ENCODE measurements at regions not wholly inside any gene's neighbourhood (a gene's known extent, or its start where the extent isn't known, plus 50 kb on each side); places are given as distances from the start of the nearest gene placed in this dataset.

DNA sequence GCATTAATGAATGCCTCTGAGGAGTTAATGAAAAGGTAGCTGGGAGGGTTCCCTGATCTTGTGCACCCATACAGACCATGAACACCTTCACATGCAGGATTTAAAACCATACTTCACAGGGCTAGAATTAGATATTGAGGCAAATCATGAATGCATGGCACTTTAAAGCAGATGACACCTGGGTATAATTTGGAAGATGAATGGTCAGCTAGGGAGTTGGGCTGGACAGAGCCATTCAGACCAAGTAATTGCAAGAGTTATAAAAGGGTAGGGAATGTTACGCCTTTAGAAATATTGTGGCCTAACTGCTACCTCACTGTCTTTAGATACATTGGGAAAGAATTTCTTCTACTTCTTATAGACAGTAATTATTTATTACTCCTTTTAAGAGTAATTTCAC, 89.1 kb upstream of the ZNF827 start:
- no peaks in the 10 kb centered on the region for H3K9me3 ChIP-seq (ENCODE audit: control insufficient read depth, low read depth, low read length)
- H3K9ac ChIP-seq (ENCODE audit: control insufficient read depth, extremely low read depth, insufficient read depth, low read length), result no peak overlapping the region
- H3K27me3 ChIP-seq (ENCODE audit: control insufficient read depth, extremely low read depth, insufficient read depth, low read length), result peaks cover 3% of the 10 kb centered on the region
- no peak overlapping the region for H3K27ac ChIP-seq (ENCODE audit: control insufficient read depth, insufficient read depth, low read length)
- no peak overlapping the region for H3K4me2 ChIP-seq (ENCODE audit: control insufficient read depth, extremely low read depth, insufficient read depth, low read depth, low read length)
- dilution Hi-C loops (cut with MboI; ENCODE audit: extremely low pct_ligation_motif_present, low sequenced_read_pairs), result no loop called here
- H2AFZ ChIP-seq (ENCODE audit: control insufficient read depth, low read length), result no peak overlapping the region
- H4K20me1 ChIP-seq (ENCODE audit: control insufficient read depth, extremely low read depth, insufficient read depth, low read length), result no peaks in the 10 kb centered on the region
- no peaks in the 10 kb centered on the region for H3K36me3 ChIP-seq (ENCODE audit: control insufficient read depth in 2 of 2, extremely low read depth in 1 of 2, insufficient read depth in 2 of 2, low read length in 2 of 2)
- FAIRE-seq (no peak), DNase-seq (ENCODE audit: low read depth, low spot score) (no peak)
- no peak overlapping the region for H3K4me3 ChIP-seq (ENCODE audit: control insufficient read depth in 2 of 3, extremely low read depth in 1 of 3, insufficient read depth in 2 of 3, low read depth in 1 of 3, low read length in 3 of 3)
- no peaks in the 10 kb centered on the region for H3K9me1 ChIP-seq (ENCODE audit: control insufficient read depth, extremely low read depth, insufficient read depth, low read length)
- H3K4me1 ChIP-seq (ENCODE audit: control insufficient read depth, extremely low read depth, insufficient read depth, low read length), result no peaks in the 10 kb centered on the region
- H3K79me2 ChIP-seq (ENCODE audit: control insufficient read depth, insufficient read depth, low read length), result no peaks in the 10 kb centered on the region
- TF ChIP-seq EZH2 (IDR thresholded peaks at IDR 0.05; ENCODE audit: low read length), result no peak

DNA sequence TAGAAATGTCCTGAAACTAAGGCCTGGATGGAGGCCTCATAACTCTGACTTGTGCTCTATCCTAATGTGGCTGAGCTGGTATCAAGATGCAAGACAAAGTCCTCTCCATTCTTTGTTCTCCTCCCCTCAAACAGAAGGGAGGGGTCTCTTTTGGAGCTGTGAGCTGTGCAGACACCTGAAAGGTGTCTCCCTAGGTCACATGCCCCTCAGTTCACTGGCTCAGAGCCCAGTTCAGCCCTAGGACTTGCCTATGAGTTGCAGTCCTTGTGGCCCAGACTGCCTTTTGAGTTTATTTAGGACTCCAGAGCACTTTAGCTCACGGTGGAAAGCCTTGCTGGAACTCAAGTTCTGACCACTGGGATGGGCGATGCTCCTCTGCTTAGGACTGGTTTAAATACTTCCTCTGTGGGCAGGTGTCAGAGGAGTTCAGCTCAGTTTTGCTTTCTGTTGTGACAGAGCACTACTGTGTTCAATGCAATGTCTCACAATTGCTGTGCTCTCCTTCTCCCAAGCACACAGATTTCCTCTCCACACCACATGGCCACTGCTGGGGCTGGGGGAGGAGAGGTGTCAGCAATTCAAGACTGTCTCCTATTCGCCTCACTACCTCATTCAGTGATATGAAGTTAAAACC, 84.8 kb upstream of the ZNF827 start:
- dilution Hi-C loops (cut with MboI; ENCODE audit: extremely low pct_ligation_motif_present, low sequenced_read_pairs), result no loop called here
- DNase-seq (ENCODE audit: low read depth, low spot score) (no peak), FAIRE-seq (no peak)
- no peak overlapping the region for H3K9ac ChIP-seq (ENCODE audit: control insufficient read depth, extremely low read depth, insufficient read depth, low read length)
- H3K79me2 ChIP-seq (ENCODE audit: control insufficient read depth, insufficient read depth, low read length), result no peaks in the 10 kb centered on the region
- H3K4me1 ChIP-seq (ENCODE audit: control insufficient read depth, extremely low read depth, insufficient read depth, low read length), result no peaks in the 10 kb centered on the region
- H3K27me3 ChIP-seq (ENCODE audit: control insufficient read depth, extremely low read depth, insufficient read depth, low read length), result no peaks in the 10 kb centered on the region
- H3K9me1 ChIP-seq (ENCODE audit: control insufficient read depth, extremely low read depth, insufficient read depth, low read length), result no peaks in the 10 kb centered on the region
- H2AFZ ChIP-seq (ENCODE audit: control insufficient read depth, low read length), result no peak overlapping the region
- H3K27ac ChIP-seq (ENCODE audit: control insufficient read depth, insufficient read depth, low read length), result no peak overlapping the region
- no peaks in the 10 kb centered on the region for H3K36me3 ChIP-seq (ENCODE audit: control insufficient read depth in 2 of 2, extremely low read depth in 1 of 2, insufficient read depth in 2 of 2, low read length in 2 of 2)
- no peaks in the 10 kb centered on the region for H3K9me3 ChIP-seq (ENCODE audit: control insufficient read depth, low read depth, low read length)
- H3K4me3 ChIP-seq (ENCODE audit: control insufficient read depth in 2 of 3, extremely low read depth in 1 of 3, insufficient read depth in 2 of 3, low read depth in 1 of 3, low read length in 3 of 3), result no peak overlapping the region
- TF ChIP-seq, protein P1, sequence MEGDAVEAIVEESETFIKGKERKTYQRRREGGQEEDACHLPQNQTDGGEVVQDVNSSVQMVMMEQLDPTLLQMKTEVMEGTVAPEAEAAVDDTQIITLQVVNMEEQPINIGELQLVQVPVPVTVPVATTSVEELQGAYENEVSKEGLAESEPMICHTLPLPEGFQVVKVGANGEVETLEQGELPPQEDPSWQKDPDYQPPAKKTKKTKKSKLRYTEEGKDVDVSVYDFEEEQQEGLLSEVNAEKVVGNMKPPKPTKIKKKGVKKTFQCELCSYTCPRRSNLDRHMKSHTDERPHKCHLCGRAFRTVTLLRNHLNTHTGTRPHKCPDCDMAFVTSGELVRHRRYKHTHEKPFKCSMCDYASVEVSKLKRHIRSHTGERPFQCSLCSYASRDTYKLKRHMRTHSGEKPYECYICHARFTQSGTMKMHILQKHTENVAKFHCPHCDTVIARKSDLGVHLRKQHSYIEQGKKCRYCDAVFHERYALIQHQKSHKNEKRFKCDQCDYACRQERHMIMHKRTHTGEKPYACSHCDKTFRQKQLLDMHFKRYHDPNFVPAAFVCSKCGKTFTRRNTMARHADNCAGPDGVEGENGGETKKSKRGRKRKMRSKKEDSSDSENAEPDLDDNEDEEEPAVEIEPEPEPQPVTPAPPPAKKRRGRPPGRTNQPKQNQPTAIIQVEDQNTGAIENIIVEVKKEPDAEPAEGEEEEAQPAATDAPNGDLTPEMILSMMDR (optimal IDR thresholded peaks at IDR 0.05 in 1 of 3, IDR thresholded peaks at IDR 0.05 in 1 of 3, conservative IDR thresholded peaks at IDR 0.05 in 1 of 3; ENCODE audit: extremely low read depth in 1 of 3, insufficient read depth in 2 of 3, low read length in 3 of 3), result no peak
- no peak for TF ChIP-seq EZH2 (IDR thresholded peaks at IDR 0.05; ENCODE audit: low read length)
- no peak overlapping the region for H3K4me2 ChIP-seq (ENCODE audit: control insufficient read depth, extremely low read depth, insufficient read depth, low read depth, low read length)
- no peaks in the 10 kb centered on the region for H4K20me1 ChIP-seq (ENCODE audit: control insufficient read depth, extremely low read depth, insufficient read depth, low read length)

DNA sequence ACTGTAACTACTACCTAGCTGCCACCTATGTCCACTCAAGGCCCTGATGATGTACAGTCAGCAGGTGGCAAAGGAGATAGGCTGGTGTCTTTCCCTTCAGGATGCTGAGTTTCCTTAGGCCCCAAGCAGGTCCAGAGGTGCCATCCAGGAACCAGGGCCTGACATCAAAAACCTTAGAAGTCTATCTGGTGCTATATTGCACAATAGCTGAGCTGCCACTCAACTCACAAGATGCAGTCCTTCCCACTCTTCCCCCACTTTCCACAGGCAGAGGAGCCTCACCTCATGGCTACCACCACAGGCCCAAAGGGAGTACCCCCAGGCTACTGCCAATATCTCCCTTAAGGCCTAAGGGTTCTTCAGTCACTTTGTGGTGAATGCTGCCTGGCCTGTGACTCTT, 83.9 kb upstream of the ZNF827 start:
- Histone ChIP-seq H3K9me3 (ENCODE audit: control insufficient read depth, low read depth, low read length) (no peaks in the 10 kb centered on the region), H3K9ac (ENCODE audit: control insufficient read depth, extremely low read depth, insufficient read depth, low read length) (no peak overlapping the region), H2AFZ (ENCODE audit: control insufficient read depth, low read length) (no peak overlapping the region), H3K27me3 (ENCODE audit: control insufficient read depth, extremely low read depth, insufficient read depth, low read length) (no peaks in the 10 kb centered on the region), H3K9me1 (ENCODE audit: control insufficient read depth, extremely low read depth, insufficient read depth, low read length) (no peaks in the 10 kb centered on the region), H3K4me3 (ENCODE audit: control insufficient read depth in 2 of 3, extremely low read depth in 1 of 3, insufficient read depth in 2 of 3, low read depth in 1 of 3, low read length in 3 of 3) (no peak overlapping the region), H3K4me1 (ENCODE audit: control insufficient read depth, extremely low read depth, insufficient read depth, low read length) (no peaks in the 10 kb centered on the region), H3K27ac (ENCODE audit: control insufficient read depth, insufficient read depth, low read length) (no peak overlapping the region), H3K36me3 (ENCODE audit: control insufficient read depth in 2 of 2, extremely low read depth in 1 of 2, insufficient read depth in 2 of 2, low read length in 2 of 2) (no peaks in the 10 kb centered on the region), H3K79me2 (ENCODE audit: control insufficient read depth, insufficient read depth, low read length) (no peaks in the 10 kb centered on the region), H4K20me1 (ENCODE audit: control insufficient read depth, extremely low read depth, insufficient read depth, low read length) (no peaks in the 10 kb centered on the region), H3K4me2 (ENCODE audit: control insufficient read depth, extremely low read depth, insufficient read depth, low read depth, low read length) (no peak overlapping the region)
- FAIRE-seq, result no peak
- dilution Hi-C loops (cut with MboI; ENCODE audit: extremely low pct_ligation_motif_present, low sequenced_read_pairs), result no loop called here
- TF ChIP-seq, protein P1 (optimal IDR thresholded peaks at IDR 0.05 in 1 of 3, IDR thresholded peaks at IDR 0.05 in 1 of 3, conservative IDR thresholded peaks at IDR 0.05 in 1 of 3; ENCODE audit: extremely low read depth in 1 of 3, insufficient read depth in 2 of 3, low read length in 3 of 3), result no peak
- no peak for TF ChIP-seq EZH2 (IDR thresholded peaks at IDR 0.05; ENCODE audit: low read length)
- DNase-seq (ENCODE audit: low read depth, low spot score), result no peak

Measured in keratinocyte (primary cell).